Stromal cell of bone marrow (primary cell): ENCODE measurements at regions not wholly inside any gene's neighbourhood (a gene's known extent, or its start where the extent isn't known, plus 50 kb on each side); places are given as distances from the start of the nearest gene placed in this dataset.

Experiments used
- DNase-seq: peaks from one replicate; pipeline ENCODE4 v3.0.0-alpha.2; 2012; ENCODE audit warnings: low read depth

GRCh38 chr13:99892866-99893504 is 78.6 kb downstream of the ZIC5 start:
- no peak for DNase-seq

- DNase-seq = no peak
Measured at GRCh38 chr13:99892196-99892613, 79.4 kb downstream of the ZIC5 start.

- DNase-seq = no peak
Measured at GRCh38 chr13:99886706-99887105, 84.9 kb downstream of the ZIC5 start.

GRCh38 chr13:99884913-99885312 is 86.7 kb downstream of the ZIC5 start:
- DNase-seq = no peak

GRCh38 chr13:99883805-99884204 is 87.8 kb downstream of the ZIC5 start:
- DNase-seq = no peak

- no peak for DNase-seq
Measured at GRCh38 chr13:99878921-99879610, 92.5 kb downstream of the ZIC5 start.

GRCh38 chr13:99876651-99877050 is 94.9 kb downstream of the ZIC5 start:
- DNase-seq = no peak

- no peak for DNase-seq
Measured at GRCh38 chr13:99875391-99875790, 96.2 kb downstream of the ZIC5 start.

GRCh38 chr13:99873832-99874430 is 97.6 kb downstream of the ZIC5 start:
- DNase-seq = no peak

- no peak for DNase-seq
Measured at GRCh38 chr13:99873141-99873540, 98.4 kb downstream of the ZIC5 start.

- DNase-seq = no peak
Measured at GRCh38 chr13:99871249-99871898, 100.2 kb downstream of the ZIC5 start.

GRCh38 chr13:99870541-99870940 is 101.0 kb downstream of the ZIC5 start:
- DNase-seq = no peak

- DNase-seq = no peak
Measured at GRCh38 chr13:99869830-99870229, 101.7 kb downstream of the ZIC5 start.

GRCh38 chr13:99868767-99869166 is 102.8 kb downstream of the ZIC5 start:
- no peak for DNase-seq

- DNase-seq = no peak
Measured at GRCh38 chr13:99867535-99868257, 103.9 kb downstream of the ZIC5 start.

GRCh38 chr13:99866781-99867180 is 104.8 kb downstream of the ZIC5 start:
- DNase-seq = no peak

GRCh38 chr13:99865420-99865930 is 106.1 kb downstream of the ZIC5 start:
- DNase-seq = no peak

- DNase-seq = no peak
Measured at GRCh38 chr13:99864627-99864990, 107.0 kb downstream of the ZIC5 start.

GRCh38 chr13:99863789-99864626 is 107.6 kb downstream of the ZIC5 start:
- DNase-seq = no peak

- no peak for DNase-seq
Measured at GRCh38 chr13:99862244-99862643, 109.3 kb downstream of the ZIC5 start.

GRCh38 chr13:99861771-99862170 is 109.8 kb downstream of the ZIC5 start:
- DNase-seq = no peak
